GM19238 (cell line): ENCODE measurements at regions not wholly inside any gene's neighbourhood (a gene's known extent, or its start where the extent isn't known, plus 50 kb on each side); places are given as distances from the start of the nearest gene placed in this dataset.

Experiments
- DNase-seq: peaks from one replicate; pipeline ENCODE4 v3.0.0; 2011; ENCODE audit warnings: low spot score; ENCODE audit not compliant: insufficient read length

DNA sequence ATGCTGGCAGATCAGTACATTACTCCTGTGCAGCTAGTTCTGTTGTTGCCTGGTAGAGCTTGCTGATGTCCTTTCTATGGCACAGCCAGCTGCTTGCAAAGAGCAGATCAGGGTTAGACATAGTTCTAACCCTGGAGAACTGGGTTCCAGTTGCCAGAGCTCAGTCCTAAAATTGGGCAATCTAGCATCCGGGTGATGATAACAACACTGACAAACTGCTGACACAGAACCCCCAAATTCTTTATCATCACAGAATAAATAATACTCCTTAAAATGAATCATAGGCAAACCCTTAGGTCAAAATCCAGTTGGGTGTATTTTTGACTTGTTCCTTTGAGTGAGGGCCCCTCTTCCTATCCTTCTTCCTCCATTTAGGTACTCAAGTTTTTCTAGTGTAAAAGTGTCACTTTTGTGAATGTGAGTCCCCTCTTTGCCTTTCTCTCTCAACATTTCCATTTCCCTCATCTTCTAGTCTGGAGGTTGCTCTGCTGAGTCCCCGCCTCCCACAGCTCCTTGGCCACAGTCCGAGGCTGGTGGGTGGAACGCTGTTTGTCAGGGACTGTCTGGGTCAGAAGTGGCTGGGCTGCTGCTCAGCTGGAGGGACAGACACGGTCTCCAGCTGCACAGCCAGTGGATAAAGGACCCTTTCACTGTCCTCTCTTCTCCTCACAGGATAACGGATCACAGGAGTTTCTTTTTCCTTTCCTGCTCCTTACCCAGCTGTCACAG is 93.6 kb upstream of the RASGEF1B start:
- DNase-seq = no peak

DNA sequence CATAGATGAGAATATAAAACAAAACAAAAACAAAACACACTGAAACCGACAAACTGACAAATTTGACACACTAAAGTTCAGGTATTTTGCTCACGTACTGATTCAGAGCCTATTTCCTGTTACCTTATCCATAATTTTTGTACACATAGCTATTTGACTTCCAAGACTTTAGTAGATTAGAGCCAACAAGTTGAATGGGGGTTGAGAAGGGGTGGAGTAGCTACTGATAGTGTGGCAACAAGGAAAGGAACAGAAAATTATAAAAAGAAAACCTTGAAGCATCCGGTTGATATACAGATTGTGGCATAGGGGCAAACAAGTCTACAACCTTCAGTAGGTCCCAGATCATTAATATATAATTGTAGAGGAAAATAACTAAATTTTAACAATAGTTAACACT is 92.3 kb upstream of the RASGEF1B start:
- DNase-seq = no peak

DNA sequence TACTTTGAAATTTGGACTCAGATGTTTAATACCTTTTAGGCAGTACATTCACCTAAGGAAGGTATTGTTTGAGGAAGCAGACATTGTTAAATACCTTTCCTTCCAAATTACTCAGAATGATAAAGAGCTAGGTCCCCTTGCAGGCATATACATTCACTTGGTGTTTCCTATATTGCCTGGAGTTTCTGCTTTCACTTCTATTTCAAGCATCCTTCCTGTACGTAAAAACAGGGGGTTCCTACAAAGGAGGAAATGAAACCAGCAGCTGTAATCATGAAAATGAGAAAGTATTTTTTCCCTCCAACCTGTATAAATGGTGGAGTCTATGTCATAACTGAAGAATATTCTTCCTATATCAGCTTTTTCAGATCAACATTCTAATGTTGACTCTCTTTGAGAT is 90.4 kb upstream of the RASGEF1B start:
- peak; percentile 26 for DNase-seq

DNA sequence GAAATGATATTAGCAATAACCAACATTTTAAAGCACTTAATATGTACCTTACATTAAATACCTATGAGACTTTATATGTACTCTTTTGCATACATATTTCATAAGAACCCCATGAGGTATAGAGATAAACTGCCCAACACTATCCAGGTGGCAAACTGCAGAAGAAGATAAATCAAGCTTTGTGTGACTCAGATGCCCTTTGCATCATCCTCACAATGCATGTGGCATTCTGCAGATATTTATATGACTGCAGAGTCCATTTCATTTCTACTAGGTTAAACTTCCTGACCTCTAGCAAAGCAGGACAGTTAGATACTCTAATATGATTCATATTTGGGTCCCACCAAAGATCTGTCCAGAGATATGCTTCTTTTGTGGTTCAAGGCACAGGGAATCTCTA is 85.6 kb upstream of the RASGEF1B start:
- DNase-seq = no peak

DNA sequence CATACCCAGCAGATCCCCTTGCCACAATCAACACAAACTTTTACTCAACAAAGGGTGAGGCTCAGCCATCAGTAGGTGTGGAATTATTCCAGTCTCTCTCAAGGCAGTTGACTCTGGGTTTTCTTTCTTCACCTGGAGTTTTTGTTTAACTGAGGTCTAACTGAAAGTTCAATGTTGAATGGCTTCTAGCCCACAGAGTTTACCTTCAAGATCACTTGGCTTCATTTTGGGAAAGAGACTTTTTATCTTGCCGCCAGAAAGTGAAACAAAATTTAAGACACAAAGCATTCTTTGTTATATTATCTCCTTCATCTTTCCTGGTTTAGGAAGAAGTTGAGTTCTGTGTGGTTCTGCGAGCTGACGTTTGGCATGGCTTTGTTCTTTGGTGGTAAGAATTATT is 83.8 kb upstream of the RASGEF1B start:
- no peak for DNase-seq

DNA sequence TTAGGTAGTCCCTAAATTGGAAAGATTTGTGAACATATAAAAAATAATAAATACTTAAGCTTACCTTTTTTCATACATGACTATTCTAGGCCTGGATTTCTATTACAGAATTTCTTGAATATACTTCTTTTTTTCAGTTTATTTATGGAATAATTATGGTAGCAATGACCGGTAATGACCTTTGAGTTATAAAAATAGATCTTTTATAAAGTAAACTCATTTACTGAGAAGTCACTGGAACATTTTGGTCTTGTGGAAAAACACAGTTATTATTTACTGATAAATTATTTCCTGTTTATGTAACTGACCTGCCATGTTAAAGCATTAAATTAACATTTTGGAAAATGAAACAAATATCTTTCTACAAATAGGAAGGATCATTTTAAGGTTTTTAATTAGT is 80.4 kb upstream of the RASGEF1B start:
- no peak for DNase-seq

DNA sequence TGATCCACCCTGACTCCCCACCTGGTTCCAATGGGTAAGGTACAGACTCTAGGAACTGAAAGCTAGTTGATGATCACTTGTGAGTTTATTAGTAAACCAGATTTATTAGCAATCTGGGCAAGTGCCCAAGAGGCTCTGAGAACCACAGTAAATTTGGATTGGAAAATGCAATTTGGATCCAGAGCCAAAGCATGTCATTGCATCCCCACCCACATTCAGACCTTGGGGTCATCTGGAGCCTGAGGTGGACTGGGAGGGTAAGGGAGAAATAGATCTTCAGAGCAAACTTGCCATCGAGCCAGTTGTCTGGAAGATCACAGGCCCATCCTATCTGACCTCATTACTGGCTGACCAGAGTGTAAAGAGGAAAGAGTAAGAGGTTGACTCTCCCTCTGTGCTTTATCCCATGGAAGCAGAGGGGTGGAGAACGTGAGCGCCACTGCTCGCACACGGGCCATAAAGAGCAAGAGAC is 78.7 kb upstream of the RASGEF1B start:
- DNase-seq = no peak

DNA sequence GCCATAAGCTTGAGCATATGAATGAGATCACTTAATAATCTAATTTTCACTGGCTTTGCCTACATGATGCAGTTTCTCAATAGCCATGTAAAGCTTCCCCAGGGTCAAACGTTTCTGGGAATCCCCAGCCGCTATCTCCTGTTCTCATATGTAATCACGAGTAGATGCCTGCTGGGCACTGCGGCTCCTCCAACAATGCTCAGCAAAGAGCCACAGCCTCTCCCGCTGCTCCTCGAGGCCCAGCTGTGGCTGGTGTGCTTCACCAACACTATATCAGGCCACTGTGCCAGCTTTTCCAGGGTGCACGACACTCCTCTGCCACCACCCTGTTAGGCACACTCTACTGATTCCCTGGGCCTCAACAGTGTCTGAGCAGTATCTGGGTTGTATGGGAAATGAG is 78.3 kb upstream of the RASGEF1B start:
- no peak for DNase-seq

DNA sequence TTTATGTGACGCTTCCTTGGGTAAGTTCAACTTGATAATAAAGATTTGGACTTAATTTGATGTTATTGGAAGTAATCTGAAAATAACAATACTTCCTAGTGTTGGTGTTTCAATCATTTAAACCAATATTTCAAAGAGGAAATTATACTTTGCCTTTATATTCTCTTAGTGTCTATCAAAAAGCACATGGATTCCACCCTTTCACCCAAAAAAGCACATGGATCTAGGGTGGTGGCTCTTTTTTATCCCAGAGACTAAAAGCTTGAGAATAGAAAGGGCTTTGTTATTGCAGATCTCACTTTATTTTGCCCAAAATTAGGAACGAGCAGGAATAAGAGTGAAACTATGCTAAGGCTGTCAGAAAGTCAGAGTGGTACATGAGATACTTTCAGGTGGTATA is 75.1 kb upstream of the RASGEF1B start:
- DNase-seq = no peak

DNA sequence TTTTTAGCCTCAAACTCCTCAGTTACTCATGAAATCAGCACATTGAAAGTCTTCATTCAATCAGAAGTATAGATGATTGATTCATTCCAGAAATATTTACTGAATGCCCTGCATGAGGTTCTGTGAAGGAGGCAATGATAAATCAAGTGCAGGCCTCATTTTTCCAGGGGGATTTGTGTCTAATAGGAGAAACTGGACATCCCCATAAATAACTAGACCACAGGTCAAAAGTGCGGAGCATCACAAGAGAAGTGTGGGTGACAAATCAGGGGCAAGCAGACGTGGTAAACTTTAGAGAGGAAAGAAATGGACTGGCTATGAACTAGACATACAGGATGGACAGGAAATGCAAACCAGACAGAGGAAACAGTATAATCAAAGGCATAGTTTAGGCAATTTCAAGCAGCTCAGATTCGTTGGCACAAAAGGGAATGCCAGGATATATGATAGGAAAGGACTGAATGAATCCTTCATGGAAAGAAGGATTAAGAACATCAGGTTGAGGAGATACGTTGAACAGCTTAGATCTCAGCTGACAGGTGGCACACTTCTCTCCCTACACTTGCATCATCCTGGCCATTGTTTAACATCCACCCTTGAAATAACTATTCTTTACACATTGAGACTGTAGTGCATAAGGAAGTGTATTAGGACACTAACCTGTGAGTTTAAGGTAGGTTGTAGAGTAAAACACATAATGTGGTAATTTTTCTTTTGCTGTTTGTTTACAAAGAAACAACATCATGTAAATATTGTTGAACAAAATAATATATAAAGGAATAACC is 69.6 kb upstream of the RASGEF1B start:
- no peak for DNase-seq

DNA sequence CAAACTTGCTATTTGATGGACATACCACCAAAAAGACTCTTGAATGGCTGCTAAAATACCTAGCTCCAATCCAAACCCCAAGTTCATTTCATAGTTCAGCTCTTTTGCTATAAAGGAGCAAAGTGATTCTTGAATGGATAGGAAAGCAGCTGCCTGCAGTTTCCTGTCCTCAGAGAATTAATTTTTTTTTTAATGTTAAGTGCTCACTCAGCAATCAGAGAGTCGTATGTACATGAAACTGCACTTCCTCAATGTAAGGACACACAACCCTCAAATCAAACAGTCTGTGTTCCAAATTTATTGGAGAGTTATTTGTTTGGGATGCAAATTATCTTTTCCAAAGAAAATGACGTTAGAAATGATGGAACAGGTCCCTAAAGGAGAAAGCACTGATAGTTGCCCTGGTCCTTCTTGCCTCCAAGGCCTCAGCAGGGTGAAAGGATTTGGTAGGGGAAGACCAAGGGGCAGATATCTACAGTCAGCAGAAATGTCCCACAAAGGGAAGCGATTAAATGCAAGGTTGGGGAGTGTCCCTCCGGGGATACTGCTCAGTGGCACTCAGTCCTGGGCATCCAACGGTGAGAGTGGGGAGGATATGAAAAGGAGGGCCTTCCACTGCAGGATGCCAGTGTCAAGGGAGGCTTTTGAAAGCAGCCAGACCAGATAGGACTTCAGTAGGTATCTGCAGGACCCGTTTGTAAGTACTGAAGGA is 67.2 kb upstream of the RASGEF1B start:
- no peak for DNase-seq

DNA sequence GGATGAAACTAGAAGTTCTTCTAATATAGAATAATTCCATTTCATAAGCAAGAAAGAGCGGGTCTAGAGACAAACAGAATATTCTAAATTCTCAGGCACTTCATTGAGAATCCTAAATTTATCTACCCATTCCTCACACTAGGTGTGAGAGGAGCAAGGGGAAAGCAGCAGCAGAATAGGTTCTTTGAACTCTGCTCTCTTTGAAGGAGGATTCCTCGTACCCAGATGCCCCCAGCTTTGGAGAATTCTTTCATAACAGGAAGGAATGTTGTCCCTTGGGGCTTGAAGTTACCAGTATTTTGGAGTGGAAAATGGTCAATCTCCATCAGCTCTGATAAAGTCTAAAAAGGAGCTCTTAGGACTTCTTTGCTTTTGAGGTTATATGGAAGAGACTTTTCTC is 59.7 kb upstream of the RASGEF1B start:
- DNase-seq = no peak

DNA sequence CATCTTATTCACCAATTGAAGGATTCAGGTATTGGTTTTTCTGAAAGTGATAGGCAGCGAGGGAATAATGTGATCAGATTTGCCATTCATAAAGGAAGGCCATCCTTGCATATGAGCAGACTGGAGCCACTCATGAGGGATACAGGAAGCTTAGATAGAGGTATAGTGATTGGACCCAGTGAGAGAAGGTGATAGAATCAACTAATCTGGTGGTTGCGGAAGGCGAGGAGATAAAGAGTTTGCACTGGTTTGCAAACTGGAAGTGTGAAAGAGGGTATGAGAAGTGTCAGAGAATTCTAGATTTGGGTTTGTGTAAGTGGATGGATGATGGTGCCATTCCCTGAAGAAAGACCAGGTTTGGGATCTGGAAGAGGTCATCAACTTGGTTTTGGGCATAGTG is 57.3 kb upstream of the RASGEF1B start:
- DNase-seq = no peak

DNA sequence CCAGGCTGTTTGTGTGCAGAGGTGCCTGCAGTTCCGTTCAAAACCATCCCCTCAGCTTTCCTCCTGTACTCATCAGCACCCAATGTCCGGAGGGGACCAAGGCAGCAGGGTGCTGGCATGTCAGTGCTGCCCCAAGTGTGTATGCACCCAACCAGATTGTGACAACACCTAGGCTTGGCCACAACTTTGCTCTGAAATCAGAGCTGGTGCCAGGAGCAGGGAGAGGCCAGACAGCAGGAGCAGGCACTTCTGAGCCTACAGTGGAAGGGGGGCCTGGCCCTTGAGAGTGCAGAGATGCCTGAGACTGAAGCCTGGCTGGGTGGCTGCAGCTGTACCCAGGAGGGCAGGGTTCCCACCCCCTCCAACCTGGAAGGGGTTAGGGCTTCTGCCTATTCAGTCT is 56.5 kb upstream of the RASGEF1B start:
- DNase-seq = no peak

DNA sequence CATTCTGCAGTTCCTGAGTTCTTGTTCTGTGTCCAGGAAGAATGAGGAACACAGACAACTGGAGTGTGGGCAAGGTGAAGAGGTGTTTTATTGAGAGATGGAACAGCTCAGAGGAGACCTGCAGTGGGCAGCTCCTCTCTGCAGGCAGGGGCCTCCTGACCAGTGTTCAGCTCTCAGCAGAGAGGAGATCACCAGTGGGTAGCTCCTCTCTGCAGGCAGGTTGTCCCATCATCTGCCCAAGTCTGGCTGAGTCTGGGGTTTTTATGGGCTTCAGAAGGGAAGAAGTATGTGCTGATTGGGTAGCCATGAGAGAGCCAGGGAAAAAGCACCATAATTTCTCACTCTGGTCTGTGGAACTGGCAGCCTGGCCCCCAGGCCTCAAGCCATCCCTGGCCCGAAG is 56.0 kb upstream of the RASGEF1B start:
- DNase-seq = no peak

DNA sequence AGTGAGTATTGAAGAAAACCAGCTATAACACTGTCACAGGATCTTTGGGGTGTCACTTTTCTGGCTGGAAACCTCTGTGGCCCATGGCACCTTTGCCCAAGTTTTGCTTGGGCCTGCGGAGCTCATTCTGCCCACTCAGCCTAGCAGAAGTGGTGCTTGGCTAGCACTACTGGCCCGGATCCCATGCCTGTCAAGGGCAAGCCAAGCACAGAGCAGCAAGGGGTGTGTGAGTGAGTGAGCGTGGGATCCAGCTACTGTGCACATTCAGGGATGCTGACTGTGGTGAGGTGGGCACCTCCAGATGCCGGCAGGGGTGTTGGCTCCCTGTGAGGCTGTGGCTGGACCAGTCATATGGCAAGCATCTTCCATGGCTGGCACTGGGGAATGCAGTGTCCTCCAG is 55.4 kb upstream of the RASGEF1B start:
- no peak for DNase-seq

DNA sequence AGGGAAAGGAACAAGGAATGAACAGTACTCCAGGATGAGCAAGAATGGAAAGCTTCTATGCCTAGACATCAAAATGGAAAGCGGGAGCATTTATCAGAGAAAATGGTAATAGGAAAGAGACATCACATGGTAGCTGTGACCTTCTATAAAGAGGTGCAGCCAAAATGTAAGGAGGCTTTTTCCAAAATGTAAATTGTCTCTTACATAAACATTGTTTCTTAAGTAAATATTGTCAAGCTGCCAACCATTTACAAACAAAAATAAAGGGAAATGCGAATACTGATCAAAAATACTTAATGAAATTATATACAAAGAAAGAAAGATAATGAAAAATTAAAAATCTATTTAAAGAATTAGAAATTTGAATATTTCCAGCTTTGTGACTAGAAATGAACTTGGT is 55.0 kb upstream of the RASGEF1B start:
- no peak for DNase-seq

DNA sequence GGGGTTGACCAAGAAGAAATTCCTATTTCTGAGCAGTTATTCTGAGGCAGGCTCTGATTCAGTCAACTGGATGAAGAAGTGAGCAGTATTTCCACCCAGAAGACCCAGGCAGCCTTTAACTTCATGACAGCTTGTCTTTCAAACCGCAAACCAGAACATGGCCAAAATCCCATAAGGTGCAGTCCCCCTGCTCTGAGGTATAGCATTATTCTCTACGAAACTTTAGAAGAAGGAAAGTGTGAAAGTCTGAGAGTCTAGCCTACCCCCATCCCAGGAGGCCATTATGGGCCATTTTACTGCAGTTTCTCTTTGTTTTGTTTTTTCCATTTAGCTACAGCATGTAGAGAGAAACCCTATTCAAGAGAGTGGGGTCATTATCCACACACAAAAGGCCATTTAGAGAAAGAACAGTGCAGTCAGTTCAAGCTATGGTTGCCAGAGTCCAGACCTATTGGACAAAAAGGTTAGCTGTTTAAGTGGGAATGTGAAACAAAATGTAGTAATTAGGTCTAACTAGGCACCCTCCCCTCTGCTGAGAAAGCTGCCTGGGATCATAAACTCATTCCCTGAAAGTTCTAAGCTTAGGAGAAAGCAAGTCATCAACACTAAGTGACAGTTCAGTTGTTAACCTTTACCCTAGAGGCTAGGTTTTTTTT is 52.1 kb upstream of the RASGEF1B start:
- DNase-seq = no peak

DNA sequence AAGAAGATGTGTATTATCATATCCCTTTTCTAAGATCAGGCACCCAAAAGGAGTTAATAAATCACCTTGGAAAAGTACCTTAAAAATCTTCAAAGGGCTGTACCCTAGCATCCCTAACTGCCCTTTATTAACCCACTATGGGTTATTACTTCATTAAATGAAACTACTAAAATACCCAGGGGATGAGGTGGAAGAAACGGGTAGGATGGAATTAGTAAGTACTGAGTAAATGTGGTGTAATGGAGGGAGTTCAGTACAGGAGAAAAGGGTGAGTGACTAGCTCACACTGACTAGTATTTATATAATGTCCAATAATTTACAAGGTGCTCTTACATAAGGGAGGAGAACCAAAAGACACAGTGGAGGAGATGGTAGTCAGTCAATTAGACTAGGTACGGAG is 51.0 kb upstream of the RASGEF1B start:
- DNase-seq = no peak

DNA sequence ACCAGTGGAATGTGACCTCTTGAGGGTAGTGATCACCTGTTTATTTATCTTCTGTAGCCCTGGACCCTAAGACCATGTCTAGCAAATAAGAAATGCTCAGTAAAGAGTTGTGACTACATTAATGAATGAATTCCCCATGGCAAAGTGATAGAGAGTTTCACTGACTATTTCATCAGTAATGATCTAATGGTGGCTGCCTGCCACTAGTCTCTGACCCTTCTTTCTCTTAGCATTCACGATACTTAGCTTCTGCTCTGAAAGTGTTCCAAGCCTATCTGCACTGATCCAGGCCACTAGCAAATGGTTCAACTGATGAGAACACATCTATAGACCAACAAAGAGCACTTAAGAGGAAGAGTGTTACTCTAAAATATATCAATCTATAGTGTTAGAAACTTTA is 50.0 kb upstream of the RASGEF1B start:
- DNase-seq = no peak
